DND-41 (cell line): ENCODE measurements at regions not wholly inside any gene's neighbourhood (a gene's known extent, or its start where the extent isn't known, plus 50 kb on each side); places are given as distances from the start of the nearest gene placed in this dataset.

Experiments used
- ATAC-seq: fragments of 200-7000 bp; cut with Tn5 transposase; 3 replicates; pipeline ENCODE4 v1.9.1; 2021; ENCODE audit warnings: low read depth; ENCODE audit not compliant: insufficient read depth
- DNase-seq: peaks from one replicate; pipeline ENCODE4 v3.0.0-alpha.2; 2020
- H2AFZ ChIP-seq: 2 replicates; pipeline ENCODE4 v1.6.0; 2012; ENCODE audit warnings: low read depth, low read length
- H3K27ac ChIP-seq: 2 replicates; pipeline ENCODE4 v1.5.1; 2012; ENCODE audit warnings: low read length, inconsistent platforms
- H3K27me3 ChIP-seq: fragments of 200-600 bp; sonication (generic); 2 replicates; pipeline ENCODE4 v1.6.0; 2012; ENCODE audit warnings: low read length, mild to moderate bottlenecking, inconsistent platforms; ENCODE audit not compliant: insufficient read depth, poor library complexity
- H3K36me3 ChIP-seq: 2 replicates; pipeline ENCODE4 v1.5.1; 2012; ENCODE audit warnings: low read length, inconsistent platforms; ENCODE audit not compliant: insufficient read depth
- H3K4me1 ChIP-seq: 2 replicates; pipeline ENCODE4 v1.5.1; 2012; ENCODE audit warnings: mild to moderate bottlenecking, low read length; ENCODE audit not compliant: insufficient read depth
- H3K4me2 ChIP-seq: 2 replicates; pipeline ENCODE4 v1.6.0; 2012; ENCODE audit warnings: mild to moderate bottlenecking, moderate library complexity, low read length, inconsistent platforms; ENCODE audit not compliant: insufficient read depth
- H3K4me3 ChIP-seq, 2 experiments: fragments of 200-600 bp in 1 of 2; shearing (Covaris generic) in 1 of 2; 2 replicates each; pipeline ENCODE4 v1.5.1; 2012 to 2016; ENCODE audit warnings: inconsistent platforms in 2 of 2, low read length in 2 of 2, mild to moderate bottlenecking in 2 of 2, low read depth in 1 of 2, moderate library complexity in 1 of 2
- H3K79me2 ChIP-seq: 2 replicates; pipeline ENCODE4 v1.6.0; 2012; ENCODE audit warnings: low read length, inconsistent platforms; ENCODE audit not compliant: insufficient read depth
- H3K9ac ChIP-seq: 2 replicates; pipeline ENCODE4 v1.6.0; 2012; ENCODE audit warnings: low read depth, mild to moderate bottlenecking, inconsistent platforms, low read length, moderate library complexity
- H3K9me3 ChIP-seq: 2 replicates; pipeline ENCODE4 v1.5.1; 2012; ENCODE audit warnings: low read length, moderate library complexity, mild to moderate bottlenecking, inconsistent platforms; ENCODE audit not compliant: insufficient read depth, severe bottlenecking
- H4K20me1 ChIP-seq: 2 replicates; pipeline ENCODE4 v1.6.0; 2012; ENCODE audit warnings: low read length; ENCODE audit not compliant: insufficient read depth
- EZH2 ChIP-seq: IDR thresholded peaks from 3 replicates; pipeline ENCODE4 v1.6.1; 2012; ENCODE audit warnings: borderline replicate concordance, low read depth, mild to moderate bottlenecking, moderate library complexity, low read length, inconsistent platforms; ENCODE audit not compliant: severe bottlenecking
- TF ChIP-seq, protein P1 (sequence below): IDR thresholded peaks from 2 replicates; pipeline ENCODE4 v1.5.1; 2012; ENCODE audit warnings: borderline replicate concordance, low read length, moderate library complexity, mild to moderate bottlenecking; ENCODE audit not compliant: poor library complexity, severe bottlenecking; ENCODE audit errors: extremely low read depth

GRCh38 chr3:80368616-80369015 lies 600.8 kb upstream of the ROBO1 start:
- ATAC-seq: no peak
- Histone ChIP-seq H4K20me1 (no peaks in the 10 kb centered on the region), H3K27me3 (no peaks in the 10 kb centered on the region), H3K9ac (no peak overlapping the region), H3K27ac (no peak overlapping the region), H3K79me2 (no peaks in the 10 kb centered on the region), H3K9me3 (no peaks in the 10 kb centered on the region), H3K4me1 (no peaks in the 10 kb centered on the region), H2AFZ (no peak overlapping the region), H3K36me3 (no peaks in the 10 kb centered on the region), H3K4me2 (no peak overlapping the region), H3K4me3 (no peak overlapping the region)
- DNase-seq: no peak
- no peak for TF ChIP-seq EZH2
- TF ChIP-seq, protein P1, sequence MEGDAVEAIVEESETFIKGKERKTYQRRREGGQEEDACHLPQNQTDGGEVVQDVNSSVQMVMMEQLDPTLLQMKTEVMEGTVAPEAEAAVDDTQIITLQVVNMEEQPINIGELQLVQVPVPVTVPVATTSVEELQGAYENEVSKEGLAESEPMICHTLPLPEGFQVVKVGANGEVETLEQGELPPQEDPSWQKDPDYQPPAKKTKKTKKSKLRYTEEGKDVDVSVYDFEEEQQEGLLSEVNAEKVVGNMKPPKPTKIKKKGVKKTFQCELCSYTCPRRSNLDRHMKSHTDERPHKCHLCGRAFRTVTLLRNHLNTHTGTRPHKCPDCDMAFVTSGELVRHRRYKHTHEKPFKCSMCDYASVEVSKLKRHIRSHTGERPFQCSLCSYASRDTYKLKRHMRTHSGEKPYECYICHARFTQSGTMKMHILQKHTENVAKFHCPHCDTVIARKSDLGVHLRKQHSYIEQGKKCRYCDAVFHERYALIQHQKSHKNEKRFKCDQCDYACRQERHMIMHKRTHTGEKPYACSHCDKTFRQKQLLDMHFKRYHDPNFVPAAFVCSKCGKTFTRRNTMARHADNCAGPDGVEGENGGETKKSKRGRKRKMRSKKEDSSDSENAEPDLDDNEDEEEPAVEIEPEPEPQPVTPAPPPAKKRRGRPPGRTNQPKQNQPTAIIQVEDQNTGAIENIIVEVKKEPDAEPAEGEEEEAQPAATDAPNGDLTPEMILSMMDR: no peak

DNA sequence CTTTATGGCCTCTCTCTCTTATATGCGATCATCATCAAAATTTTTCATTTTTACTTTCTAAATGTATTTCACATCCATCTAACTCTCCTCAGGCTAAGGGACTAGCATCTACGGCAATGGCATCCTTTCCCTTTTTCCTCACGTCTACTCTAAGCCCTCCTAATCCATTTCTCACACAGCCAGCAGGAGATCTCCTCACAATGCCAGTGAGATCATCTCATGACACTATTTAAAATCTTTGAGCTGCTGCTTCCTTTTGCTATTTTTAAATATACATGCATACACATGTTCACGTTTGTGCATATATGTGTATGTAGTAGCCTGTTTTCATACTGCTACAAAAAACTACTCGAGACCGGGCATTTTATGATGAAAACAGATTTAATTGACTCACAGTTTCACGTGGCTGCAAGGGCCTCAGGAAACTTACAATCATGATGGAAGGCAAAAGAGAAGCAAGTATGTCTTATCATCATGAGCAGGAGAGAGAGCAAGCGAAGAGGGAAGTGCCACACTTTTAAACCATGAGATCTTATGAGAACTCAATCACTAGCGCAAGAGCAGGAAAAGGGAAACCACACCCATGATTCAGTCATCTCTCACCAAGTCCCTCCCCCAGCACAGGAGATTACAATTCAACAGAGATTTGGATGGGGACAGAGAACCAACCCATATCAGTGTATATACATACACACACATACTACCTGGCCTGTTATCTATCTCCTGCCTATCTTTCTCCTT lies 599.2 kb upstream of the ROBO1 start:
- Histone ChIP-seq H3K9me3 (no peaks in the 10 kb centered on the region), H2AFZ (no peak overlapping the region), H3K79me2 (no peaks in the 10 kb centered on the region), H4K20me1 (no peaks in the 10 kb centered on the region), H3K36me3 (no peaks in the 10 kb centered on the region), H3K4me1 (no peaks in the 10 kb centered on the region), H3K4me3 (no peak overlapping the region), H3K27ac (no peak overlapping the region), H3K27me3 (no peaks in the 10 kb centered on the region), H3K9ac (no peak overlapping the region), H3K4me2 (no peak overlapping the region)
- no peak for DNase-seq
- ATAC-seq: no peak
- TF ChIP-seq, protein P1: no peak
- TF ChIP-seq EZH2: no peak

DNA sequence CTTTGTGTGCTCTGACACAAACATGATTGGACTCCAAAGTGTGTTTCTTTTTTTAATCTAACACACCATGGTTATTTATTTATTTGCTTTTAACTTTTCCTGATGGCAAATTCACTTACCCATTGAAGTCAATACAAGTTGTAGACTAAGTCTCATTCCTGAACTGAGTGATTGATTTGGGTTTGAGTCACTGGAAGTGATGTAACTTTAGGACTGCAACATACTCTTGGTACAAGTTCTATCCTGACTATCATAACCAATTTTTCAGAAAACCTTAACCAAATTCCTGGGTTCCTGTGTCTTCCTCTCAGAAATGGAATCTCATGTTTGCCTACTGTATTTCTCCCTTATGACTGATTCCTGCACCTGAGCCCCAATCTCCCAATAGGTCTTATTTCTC lies 590.0 kb upstream of the ROBO1 start:
- Histone ChIP-seq H4K20me1 (no peaks in the 10 kb centered on the region), H2AFZ (no peak overlapping the region), H3K79me2 (no peaks in the 10 kb centered on the region), H3K4me2 (no peak overlapping the region), H3K9me3 (no peaks in the 10 kb centered on the region), H3K27me3 (no peaks in the 10 kb centered on the region), H3K4me3 (no peak overlapping the region), H3K27ac (no peak overlapping the region), H3K4me1 (no peaks in the 10 kb centered on the region), H3K9ac (no peak overlapping the region), H3K36me3 (no peaks in the 10 kb centered on the region)
- ATAC-seq (no peak), DNase-seq (no peak)
- TF ChIP-seq, protein P1: no peak
- TF ChIP-seq EZH2: no peak
